ENCODE measurements at regions not wholly inside any gene's neighbourhood (a gene's known extent, or its start where the extent isn't known, plus 50 kb on each side); places are given as distances from the start of the nearest gene placed in this dataset.
"Not testable (repeated sequence)": the region's sequence is repeated elsewhere in the genome, so short reads cannot be mapped to it uniquely, and the experiment has no call there.

GRCh38 chr2:225911019-225911418 is 511.5 kb downstream of the NYAP2 start:
- no peak for DNase-seq

DNA sequence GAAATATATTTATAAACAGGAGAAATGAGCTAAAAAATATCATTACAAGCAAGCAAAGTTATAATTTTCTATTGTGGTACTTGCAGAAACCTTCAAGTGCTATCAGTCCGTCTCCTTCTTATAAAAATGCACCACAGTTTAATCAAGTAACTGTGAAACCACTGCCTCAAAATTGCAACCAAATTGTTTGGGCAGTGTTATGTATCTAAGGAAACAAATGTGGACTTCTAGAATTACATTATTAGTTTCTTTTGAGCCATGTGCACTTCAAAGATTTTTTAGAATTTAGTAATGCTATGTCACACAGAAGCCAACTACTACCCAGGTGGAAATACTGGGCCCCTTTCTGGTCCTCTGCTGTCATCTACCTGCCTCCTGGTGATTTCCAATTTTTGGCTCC is 495.6 kb downstream of the NYAP2 start:
- no peak for DNase-seq

GRCh38 chr2:225894236-225894980 is 494.9 kb downstream of the NYAP2 start:
- no peak for DNase-seq

DNA sequence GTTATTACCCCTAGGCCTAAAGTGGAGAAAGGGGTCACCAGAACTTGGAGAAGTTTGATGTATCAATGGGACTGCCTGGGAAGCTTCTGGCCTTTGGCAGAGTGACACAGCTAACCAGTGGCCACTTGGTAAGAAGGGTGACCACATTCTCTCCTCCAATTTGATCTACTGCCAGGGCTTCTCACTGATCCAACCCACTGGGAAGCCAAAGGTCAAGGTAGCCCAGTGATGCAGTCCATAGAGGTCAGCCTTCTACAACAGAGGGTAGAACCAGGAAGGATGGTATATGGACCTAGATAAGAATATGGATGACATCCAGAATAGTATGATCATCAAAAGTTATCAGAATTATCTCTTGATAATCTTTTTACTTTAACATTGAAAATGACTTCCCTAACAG is 493.6 kb downstream of the NYAP2 start:
- no peak for DNase-seq

GRCh38 chr2:225891771-225892170 is 492.3 kb downstream of the NYAP2 start:
- DNase-seq: no peak

DNA sequence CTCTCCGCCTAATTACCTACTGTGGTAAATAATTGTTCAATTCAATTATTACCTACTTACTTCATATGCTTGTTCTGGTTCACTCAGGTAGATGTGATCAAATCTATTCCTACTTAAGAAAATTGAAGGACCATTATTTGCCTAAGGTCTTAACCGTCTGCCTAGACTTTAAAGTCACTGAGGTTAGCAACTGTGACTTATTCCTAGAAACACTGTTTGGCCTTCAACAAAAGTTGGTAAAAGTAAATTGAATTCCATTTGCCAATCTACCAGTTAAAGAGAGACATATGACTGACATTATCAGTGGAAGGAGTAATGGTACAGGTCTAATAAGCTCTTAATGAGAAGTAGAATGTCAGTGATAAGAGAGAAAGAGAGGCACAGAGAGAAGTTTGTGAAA is 491.5 kb downstream of the NYAP2 start:
- no peak for DNase-seq

DNA sequence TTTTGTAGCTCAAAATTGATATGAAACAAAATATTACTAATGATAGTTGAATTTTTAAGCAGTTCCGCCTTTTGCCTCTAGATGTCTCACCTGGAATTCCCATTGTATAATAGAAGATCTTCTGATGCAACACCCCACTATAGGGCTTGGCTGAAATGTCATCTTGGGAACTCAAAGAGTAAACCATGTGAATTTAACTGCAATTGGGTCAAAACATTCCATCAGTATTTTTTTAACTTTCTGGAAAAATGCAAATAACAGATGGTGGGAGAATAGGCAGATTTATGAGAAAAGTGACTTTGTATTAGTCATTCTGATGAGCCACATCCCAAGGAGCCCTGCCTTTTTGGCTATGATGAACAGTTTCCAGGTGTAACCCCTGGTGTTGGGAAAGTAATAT is 489.9 kb downstream of the NYAP2 start:
- DNase-seq: no peak

DNA sequence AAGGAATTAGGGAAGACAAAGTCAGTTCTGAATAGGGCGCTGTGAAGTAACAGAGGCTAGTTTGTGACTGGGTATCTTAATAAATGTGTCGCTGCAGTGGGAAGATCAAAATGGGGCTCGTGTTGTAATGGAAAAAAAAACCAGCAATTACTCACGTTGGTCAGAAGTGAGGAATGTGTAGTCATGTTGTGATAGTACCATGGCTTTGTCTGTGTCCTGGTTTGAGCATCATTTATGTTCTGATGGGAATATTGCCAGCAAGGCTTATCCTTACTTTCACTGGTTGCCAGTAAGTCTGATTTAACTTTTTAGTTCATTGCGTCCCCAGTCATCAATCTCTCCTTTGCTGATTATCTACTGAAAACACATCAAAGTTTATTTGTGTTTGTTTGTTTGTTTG is 467.6 kb downstream of the NYAP2 start:
- no peak for DNase-seq

DNA sequence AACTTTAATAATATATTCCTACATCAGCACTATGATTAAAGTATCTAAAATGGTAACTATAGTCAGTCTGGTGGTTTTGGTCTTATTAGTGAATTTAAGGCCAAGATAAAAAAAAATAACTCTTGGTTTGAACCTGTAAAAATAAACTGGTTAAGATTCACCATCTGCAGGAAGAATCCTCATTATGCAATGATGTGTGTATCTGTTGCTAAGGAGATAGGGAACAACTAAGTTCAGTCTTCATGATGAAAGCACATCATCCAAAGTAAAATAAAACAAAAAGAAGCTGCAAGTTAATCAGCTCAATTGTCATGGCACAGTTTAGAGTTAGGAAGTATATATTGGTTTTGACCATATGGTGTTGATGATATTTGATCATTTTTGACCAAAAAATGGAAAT is 466.0 kb downstream of the NYAP2 start:
- DNase-seq: no peak

- DNase-seq: no peak
Measured at GRCh38 chr2:225864394-225864793, 464.9 kb downstream of the NYAP2 start.

DNA sequence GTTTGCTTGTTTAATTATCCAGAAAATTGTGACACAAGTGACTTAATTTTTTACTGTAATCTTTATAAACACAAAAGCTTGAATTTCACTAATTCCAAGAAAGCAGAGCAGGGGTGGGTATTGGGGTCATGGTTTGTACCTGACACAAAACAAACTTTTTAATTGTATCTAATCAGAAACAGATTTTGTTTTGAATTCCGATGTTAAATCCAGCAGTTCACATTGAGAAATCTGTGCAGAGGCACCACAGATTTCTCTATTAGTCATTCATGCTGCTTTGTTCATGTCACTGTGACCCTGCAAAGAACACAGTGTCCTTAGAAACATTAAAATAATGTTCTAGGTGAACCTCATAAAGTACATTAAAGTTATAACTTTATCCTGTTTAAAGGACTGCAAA is 443.4 kb downstream of the NYAP2 start:
- no peak for DNase-seq

DNA sequence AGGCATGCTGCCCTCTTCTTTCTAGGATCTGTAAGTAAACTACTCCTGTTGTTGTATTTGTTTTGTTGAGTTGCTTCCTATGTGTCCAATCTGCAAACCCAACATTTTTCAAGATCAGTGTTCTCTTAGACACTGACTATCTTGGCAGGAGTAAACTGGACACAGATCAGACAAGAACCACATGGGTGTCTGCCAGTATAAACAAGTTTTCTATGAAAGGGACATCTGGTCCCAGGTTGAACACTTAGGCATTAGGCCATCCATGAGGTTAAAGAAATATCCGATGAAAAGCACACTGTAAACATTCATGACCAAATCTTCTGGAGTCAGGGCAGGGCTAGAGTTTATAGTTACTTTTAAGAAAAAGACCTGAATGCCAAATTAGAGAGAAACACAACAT is 441.8 kb downstream of the NYAP2 start:
- DNase-seq: no peak

DNA sequence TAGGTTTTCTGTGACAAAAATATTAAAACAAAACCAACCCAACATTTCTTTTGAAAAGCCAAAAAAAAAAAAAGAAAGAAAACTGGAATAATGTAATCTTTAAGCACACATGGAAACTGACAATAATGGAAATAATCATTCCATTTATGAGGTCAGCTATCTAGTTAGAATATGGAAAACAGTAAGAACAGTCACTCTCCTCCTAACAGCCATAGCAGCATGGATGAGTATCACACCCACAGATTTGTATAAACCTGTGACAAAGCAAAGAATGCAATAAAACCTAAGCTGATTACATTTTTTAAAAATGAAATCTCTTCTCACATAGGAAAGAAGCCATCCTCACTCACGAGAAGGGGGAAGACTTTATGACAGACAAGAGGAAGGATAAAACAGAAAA is 437.8 kb downstream of the NYAP2 start:
- no peak for DNase-seq

GRCh38 chr2:225824748-225825449 is 425.4 kb downstream of the NYAP2 start:
- DNase-seq: no peak

DNA sequence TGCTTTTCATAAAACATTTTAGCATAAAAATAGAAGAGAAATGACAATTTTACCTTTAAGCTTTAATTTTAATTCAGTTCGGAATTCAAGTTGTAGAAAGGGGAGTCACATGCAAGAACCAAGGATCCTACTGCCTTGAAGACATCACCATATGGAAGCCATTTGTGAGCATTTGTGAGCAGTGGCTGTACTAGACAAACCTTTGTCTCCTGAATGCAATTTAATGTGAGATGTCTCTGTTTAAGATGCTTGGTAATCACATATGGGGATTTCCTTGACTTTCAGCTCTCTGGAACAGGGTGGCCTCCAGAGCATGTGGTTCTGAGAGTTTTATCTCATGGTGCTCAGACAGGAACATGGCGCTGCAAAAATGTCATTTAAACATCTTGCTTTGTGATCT is 421.8 kb downstream of the NYAP2 start:
- DNase-seq: no peak

GRCh38 chr2:225820826-225821225 is 421.3 kb downstream of the NYAP2 start:
- DNase-seq: no peak

GRCh38 chr2:225814554-225814953 is 415.0 kb downstream of the NYAP2 start:
- no peak for DNase-seq

DNA sequence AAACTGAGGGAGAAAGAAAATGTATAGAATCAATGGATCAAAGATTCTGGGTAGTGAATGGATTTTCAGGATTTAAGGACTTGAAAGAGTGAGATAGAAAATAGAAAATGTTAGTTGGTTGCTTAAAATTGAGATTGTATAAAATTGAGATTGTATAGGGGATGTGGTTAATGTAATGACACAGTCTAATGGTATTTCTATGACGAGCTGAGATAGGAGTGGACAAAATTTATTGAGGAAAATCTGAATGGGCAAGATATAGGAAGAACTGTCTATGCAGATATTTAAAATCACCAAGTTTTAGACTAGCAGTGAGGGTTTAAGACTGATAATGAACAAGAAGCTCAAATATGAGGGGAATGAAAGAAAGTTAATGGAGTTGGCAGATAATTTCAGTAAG is 406.6 kb downstream of the NYAP2 start:
- DNase-seq: no peak

- DNase-seq: not testable (repeated sequence)
Measured at GRCh38 chr2:225802076-225802475, 402.6 kb downstream of the NYAP2 start.

DNA sequence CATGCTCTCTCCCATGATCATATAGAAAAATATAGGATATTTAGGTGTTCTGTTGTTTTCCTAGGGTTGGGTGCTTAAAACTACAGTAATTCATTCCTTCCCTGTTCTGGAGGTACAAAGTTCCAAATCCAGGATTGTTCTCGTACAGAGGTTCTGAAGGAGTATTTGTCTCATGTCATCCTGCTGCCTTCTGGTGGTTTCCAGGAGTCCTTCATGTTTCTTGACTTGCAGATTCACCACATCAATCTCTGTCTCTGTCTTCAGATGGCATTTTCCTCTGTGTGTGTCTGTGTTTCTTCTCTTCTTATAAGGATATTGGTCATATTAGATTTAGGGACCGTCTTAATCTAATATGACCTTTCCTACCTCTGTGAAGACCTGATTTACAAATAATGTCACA is 397.9 kb downstream of the NYAP2 start:
- no peak for DNase-seq

DNA sequence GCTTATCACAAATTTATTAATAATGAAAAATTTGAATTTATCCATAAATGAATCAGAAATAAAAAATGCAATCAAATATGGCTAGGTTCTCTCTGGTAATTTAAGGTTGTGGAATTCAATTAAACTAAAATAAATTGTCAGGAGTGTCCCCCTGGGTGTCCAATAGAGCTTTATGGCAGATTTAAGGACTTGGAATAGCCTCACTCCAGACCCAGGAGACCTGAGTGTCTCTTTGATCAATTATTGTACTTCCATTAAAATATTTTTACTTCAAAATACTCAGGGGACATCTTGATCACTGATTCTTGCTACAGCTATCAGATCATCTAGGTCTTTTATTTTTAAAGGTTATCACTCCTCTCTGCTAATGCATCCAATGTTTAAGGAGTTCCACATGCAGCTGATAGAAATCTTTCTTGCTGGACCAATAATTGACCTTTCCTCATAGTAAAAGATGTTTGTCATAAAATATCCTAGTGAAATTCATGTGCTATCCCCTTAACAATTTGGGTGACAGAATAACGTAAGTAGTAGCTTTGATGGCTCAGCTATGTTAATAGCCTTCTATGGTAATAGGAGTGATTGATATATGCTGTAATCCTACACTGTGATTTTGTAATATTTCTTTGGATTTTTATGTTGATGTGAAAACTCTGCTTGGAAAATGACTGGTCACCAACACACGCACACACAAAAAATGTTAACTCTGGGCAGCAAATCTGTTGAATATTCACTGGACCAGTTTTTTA is 395.3 kb downstream of the NYAP2 start:
- DNase-seq: no peak

- no peak for DNase-seq
Measured at GRCh38 chr2:225793736-225794550, 394.4 kb downstream of the NYAP2 start.

- DNase-seq: no peak
Measured at GRCh38 chr2:225788571-225789094, 389.1 kb downstream of the NYAP2 start.

Measured in activated naive CD4-positive, alpha-beta T cell (primary cell).